GM12872 (cell line): ENCODE measurements at regions not wholly inside any gene's neighbourhood (a gene's known extent, or its start where the extent isn't known, plus 50 kb on each side); places are given as distances from the start of the nearest gene placed in this dataset.

Experiments used
- TF ChIP-seq, protein P1 (sequence below): IDR thresholded peaks from 3 replicates; pipeline ENCODE4 v1.5.1; 2011; ENCODE audit warnings: low read depth, mild to moderate bottlenecking, low read length, moderate library complexity; ENCODE audit not compliant: insufficient read depth

DNA sequence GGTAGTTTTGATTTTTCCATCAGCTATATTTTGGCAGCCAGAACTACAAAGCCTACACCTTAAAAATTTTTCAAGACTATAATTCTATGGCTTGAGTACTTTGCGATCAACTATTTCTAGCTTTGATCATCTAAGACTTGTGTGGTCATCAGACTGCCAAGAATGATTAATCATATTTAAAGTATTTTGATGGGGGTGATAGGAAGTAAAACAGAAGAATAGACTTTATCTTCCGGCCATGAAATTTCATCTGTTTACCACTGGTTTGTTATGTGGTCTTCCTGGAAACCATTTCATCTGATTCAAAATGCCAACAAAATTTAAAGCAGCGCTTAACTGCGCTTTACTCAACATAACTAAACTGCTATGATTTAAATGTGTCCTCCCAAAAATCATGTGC is 706.8 kb downstream of the TRHDE start:
- TF ChIP-seq, protein P1, sequence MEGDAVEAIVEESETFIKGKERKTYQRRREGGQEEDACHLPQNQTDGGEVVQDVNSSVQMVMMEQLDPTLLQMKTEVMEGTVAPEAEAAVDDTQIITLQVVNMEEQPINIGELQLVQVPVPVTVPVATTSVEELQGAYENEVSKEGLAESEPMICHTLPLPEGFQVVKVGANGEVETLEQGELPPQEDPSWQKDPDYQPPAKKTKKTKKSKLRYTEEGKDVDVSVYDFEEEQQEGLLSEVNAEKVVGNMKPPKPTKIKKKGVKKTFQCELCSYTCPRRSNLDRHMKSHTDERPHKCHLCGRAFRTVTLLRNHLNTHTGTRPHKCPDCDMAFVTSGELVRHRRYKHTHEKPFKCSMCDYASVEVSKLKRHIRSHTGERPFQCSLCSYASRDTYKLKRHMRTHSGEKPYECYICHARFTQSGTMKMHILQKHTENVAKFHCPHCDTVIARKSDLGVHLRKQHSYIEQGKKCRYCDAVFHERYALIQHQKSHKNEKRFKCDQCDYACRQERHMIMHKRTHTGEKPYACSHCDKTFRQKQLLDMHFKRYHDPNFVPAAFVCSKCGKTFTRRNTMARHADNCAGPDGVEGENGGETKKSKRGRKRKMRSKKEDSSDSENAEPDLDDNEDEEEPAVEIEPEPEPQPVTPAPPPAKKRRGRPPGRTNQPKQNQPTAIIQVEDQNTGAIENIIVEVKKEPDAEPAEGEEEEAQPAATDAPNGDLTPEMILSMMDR, result no peak

DNA sequence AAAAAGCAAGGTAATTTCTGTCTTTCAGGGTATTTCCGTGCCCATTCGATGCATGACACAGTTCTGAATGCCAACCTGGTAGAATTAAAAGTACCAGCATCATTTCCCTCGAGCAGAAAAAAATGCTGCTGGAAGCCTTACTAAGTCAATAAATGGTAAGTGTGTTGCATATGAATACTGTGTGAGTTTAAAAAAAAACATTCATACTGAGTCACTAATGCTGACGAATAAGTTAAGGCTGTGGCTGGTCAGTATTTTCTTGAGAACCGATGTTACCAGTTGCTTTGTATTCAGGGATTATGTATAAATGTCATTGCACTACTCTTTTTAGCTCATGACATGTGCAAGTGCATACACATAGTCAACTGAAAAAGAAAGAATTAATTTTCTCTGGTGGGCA is 710.2 kb downstream of the TRHDE start:
- TF ChIP-seq, protein P1, result no peak

DNA sequence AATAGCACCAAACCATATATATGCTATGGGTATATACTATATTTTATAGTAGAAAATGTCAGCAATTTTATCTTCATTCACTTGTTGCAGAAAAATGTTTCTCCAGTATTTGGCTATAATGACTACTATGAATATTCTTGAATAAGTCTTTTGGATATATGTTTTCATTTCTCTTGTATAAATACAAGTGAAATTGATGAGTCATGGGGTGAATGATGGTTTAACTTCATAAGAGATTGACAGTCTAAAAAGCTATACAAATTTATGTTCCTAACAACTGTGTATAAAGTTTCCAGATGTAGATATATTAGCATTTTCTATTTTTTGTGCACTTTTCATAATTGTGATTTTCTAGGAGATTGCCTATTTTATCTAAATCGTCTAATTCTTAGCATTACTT is 714.8 kb downstream of the TRHDE start:
- TF ChIP-seq, protein P1, result no peak

DNA sequence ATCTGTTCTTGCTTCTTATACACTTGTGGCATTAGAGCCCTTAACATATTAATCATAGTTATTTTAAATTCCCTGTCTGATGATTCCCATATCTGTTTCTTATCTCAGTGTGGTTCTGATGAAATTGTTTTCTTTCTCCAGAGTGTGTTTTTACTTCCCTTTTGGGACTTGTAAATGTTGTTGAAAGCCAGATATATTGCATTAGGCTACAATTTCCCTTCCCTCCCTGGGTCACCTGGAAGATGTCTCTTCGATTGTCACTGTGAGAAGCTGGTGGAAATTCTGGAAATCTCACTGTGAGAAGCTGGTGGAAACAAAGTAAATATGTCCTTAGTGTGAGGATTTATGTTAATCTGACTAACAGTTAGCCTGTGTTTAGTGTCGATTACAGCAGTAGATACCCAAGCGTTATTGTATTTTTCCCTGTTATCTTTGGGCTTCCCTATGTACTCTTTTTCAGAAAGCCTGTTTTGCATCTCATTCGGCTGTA is 717.3 kb downstream of the TRHDE start:
- TF ChIP-seq, protein P1, result no peak

GRCh38 chr12:72995616-72996015 is 723.4 kb downstream of the TRHDE start:
- TF ChIP-seq, protein P1, result no peak

- TF ChIP-seq, protein P1, result no peak
These were observed 745.8 kb downstream of the TRHDE start for GRCh38 chr12:73017981-73018380.

GRCh38 chr12:73053893-73054292 is 781.7 kb downstream of the TRHDE start:
- TF ChIP-seq, protein P1, result no peak
